ENCODE measurements at regions not wholly inside any gene's neighbourhood (a gene's known extent, or its start where the extent isn't known, plus 50 kb on each side); places are given as distances from the start of the nearest gene placed in this dataset.

DNA sequence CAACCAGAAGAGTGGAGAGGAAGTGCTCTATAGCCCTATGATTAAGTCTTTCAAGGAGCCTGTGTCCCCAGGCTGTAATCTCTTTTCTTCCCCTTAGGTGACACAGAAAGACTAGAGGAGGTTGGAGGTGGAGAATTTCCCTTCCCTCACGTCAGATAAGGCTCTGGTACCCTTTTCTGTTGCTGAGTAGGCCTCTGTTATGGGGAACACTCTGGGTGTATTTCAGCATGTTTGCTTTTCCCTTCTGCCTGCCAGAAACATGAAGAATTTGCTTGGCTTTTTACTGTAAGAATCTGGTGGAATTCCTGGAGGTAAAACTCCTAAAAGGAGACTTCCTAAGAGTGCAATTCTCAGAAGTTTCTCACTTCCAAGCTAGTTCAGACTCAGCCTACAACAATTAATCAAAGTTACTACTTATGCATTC lies 58.3 kb downstream of the SIX1 start:
- TF ChIP-seq CTCF (IDR thresholded peaks at IDR 0.05; ENCODE audit: low read depth, low read length), result no peak
- DNase-seq (ENCODE audit: low read depth, low spot score), result peak; percentile 45
- in situ Hi-C loops (cut with HindIII; ENCODE audit: low sequenced_read_pairs), result no loop called here
- H3K4me3 ChIP-seq (ENCODE audit: low read depth, low read length), result no peak overlapping the region

All from astrocyte of the spinal cord (primary cell).